ENCODE measurements at regions not wholly inside any gene's neighbourhood (a gene's known extent, or its start where the extent isn't known, plus 50 kb on each side); places are given as distances from the start of the nearest gene placed in this dataset.

GRCh38 chr4:163878336-163879121, 384.0 kb downstream of the TMA16 start:
- Histone ChIP-seq H3K4me3 (ENCODE audit: insufficient read length, low read depth) (no peak overlapping the region), H3K9ac (ENCODE audit: insufficient read length, low read depth) (no peak overlapping the region), H3K4me1 (ENCODE audit: insufficient read depth, insufficient read length) (no peaks in the 10 kb centered on the region), H3K36me3 (ENCODE audit: insufficient read depth, insufficient read length, low read length) (no peaks in the 10 kb centered on the region), H3K9me3 (ENCODE audit: insufficient read depth, low read length) (no peaks in the 10 kb centered on the region), H3K27me3 (ENCODE audit: insufficient read depth, insufficient read length) (no peaks in the 10 kb centered on the region)
- TF ChIP-seq ZNF274 (IDR thresholded peaks at IDR 0.05; ENCODE audit: low read depth, low read length) = no peak
- DNase-seq (ENCODE audit: low read depth, low spot score) = no peak

- TF ChIP-seq SUZ12 (IDR thresholded peaks at IDR 0.05; ENCODE audit: extremely low read depth, insufficient read depth, insufficient read length) (no peak), YY1 (IDR thresholded peaks at IDR 0.05; ENCODE audit: insufficient read depth, insufficient read length) (no peak), ZNF274 (IDR thresholded peaks at IDR 0.05; ENCODE audit: low read depth, low read length) (no peak)
- Histone ChIP-seq H3K36me3 (ENCODE audit: insufficient read depth, insufficient read length, low read length) (no peaks in the 10 kb centered on the region), H3K27me3 (ENCODE audit: insufficient read depth, insufficient read length) (no peaks in the 10 kb centered on the region), H3K9me3 (ENCODE audit: insufficient read depth, low read length) (no peaks in the 10 kb centered on the region), H3K9ac (ENCODE audit: insufficient read length, low read depth) (no peak overlapping the region), H3K4me1 (ENCODE audit: insufficient read depth, insufficient read length) (no peaks in the 10 kb centered on the region), H3K4me3 (ENCODE audit: insufficient read length, low read depth) (no peak overlapping the region)
- no peak for DNase-seq (ENCODE audit: low read depth, low spot score)
Observed at GRCh38 chr4:163892417-163892816, 397.9 kb downstream of the TMA16 start.

GRCh38 chr4:163895378-163896005, 401.0 kb downstream of the TMA16 start:
- Histone ChIP-seq H3K9ac (ENCODE audit: insufficient read length, low read depth) (no peak overlapping the region), H3K4me1 (ENCODE audit: insufficient read depth, insufficient read length) (no peaks in the 10 kb centered on the region), H3K9me3 (ENCODE audit: insufficient read depth, low read length) (no peaks in the 10 kb centered on the region), H3K4me3 (ENCODE audit: insufficient read length, low read depth) (no peak overlapping the region), H3K36me3 (ENCODE audit: insufficient read depth, insufficient read length, low read length) (no peaks in the 10 kb centered on the region), H3K27me3 (ENCODE audit: insufficient read depth, insufficient read length) (no peaks in the 10 kb centered on the region)
- TF ChIP-seq SUZ12 (IDR thresholded peaks at IDR 0.05; ENCODE audit: extremely low read depth, insufficient read depth, insufficient read length) = no peak
- no peak for DNase-seq (ENCODE audit: low read depth, low spot score)

- Histone ChIP-seq H3K27me3 (ENCODE audit: insufficient read depth, insufficient read length) (no peaks in the 10 kb centered on the region), H3K4me1 (ENCODE audit: insufficient read depth, insufficient read length) (no peaks in the 10 kb centered on the region), H3K9me3 (ENCODE audit: insufficient read depth, low read length) (no peaks in the 10 kb centered on the region), H3K4me3 (ENCODE audit: insufficient read length, low read depth) (no peak overlapping the region), H3K9ac (ENCODE audit: insufficient read length, low read depth) (no peak overlapping the region), H3K36me3 (ENCODE audit: insufficient read depth, insufficient read length, low read length) (no peaks in the 10 kb centered on the region)
- no peak for DNase-seq (ENCODE audit: low read depth, low spot score)
- TF ChIP-seq YY1 (IDR thresholded peaks at IDR 0.05; ENCODE audit: insufficient read depth, insufficient read length) = no peak
- TF ChIP-seq ZNF274 (IDR thresholded peaks at IDR 0.05; ENCODE audit: low read depth, low read length) = no peak
- no peak for TF ChIP-seq SUZ12 (IDR thresholded peaks at IDR 0.05; ENCODE audit: extremely low read depth, insufficient read depth, insufficient read length)
Observed at GRCh38 chr4:163901319-163901718, 406.8 kb downstream of the TMA16 start.

- no peak overlapping the region for H3K4me3 ChIP-seq (ENCODE audit: insufficient read length, low read depth)
Observed at GRCh38 chr4:163902417-163902816, 407.9 kb downstream of the TMA16 start.

DNA sequence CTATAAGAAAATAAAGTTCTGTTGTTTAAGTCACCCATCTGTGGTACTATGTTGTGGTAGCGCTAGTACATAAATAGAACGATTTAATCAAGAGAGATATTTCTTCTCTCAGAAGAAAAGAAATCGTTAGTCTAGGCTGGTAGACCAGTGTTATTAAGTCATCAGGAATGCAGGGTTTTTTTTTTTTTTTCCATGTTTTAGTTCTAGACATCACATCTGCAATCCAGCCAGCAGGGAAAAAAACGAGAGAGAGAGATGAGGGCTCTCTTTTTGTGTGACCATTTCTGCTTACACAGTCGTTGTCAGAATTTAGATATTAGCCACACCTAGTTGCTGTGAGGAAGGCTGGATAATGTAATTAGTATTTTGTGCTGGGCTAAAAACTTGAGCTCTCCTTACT, 417.4 kb downstream of the TMA16 start:
- Histone ChIP-seq H3K36me3 (ENCODE audit: insufficient read depth, insufficient read length, low read length) (no peaks in the 10 kb centered on the region), H3K4me3 (ENCODE audit: insufficient read length, low read depth) (no peak overlapping the region), H3K4me1 (ENCODE audit: insufficient read depth, insufficient read length) (no peaks in the 10 kb centered on the region), H3K27me3 (ENCODE audit: insufficient read depth, insufficient read length) (no peaks in the 10 kb centered on the region), H3K9ac (ENCODE audit: insufficient read length, low read depth) (no peak overlapping the region), H3K9me3 (ENCODE audit: insufficient read depth, low read length) (no peaks in the 10 kb centered on the region)
- DNase-seq (ENCODE audit: low read depth, low spot score) = no peak
- no peak for TF ChIP-seq YY1 (IDR thresholded peaks at IDR 0.05; ENCODE audit: insufficient read depth, insufficient read length)
- no peak for TF ChIP-seq ZNF274 (IDR thresholded peaks at IDR 0.05; ENCODE audit: low read depth, low read length)
- no peak for TF ChIP-seq SUZ12 (IDR thresholded peaks at IDR 0.05; ENCODE audit: extremely low read depth, insufficient read depth, insufficient read length)

More at GRCh38 chr4:163902417-163902816, 407.9 kb downstream of the TMA16 start:
- no peak for DNase-seq (ENCODE audit: low read depth, low spot score)
- H3K4me1 ChIP-seq (ENCODE audit: insufficient read depth, insufficient read length) = no peaks in the 10 kb centered on the region
- no peak for TF ChIP-seq SUZ12 (IDR thresholded peaks at IDR 0.05; ENCODE audit: extremely low read depth, insufficient read depth, insufficient read length)
- no peak for TF ChIP-seq YY1 (IDR thresholded peaks at IDR 0.05; ENCODE audit: insufficient read depth, insufficient read length)
- H3K9me3 ChIP-seq (ENCODE audit: insufficient read depth, low read length) = no peaks in the 10 kb centered on the region
- no peaks in the 10 kb centered on the region for H3K27me3 ChIP-seq (ENCODE audit: insufficient read depth, insufficient read length)
- no peak overlapping the region for H3K9ac ChIP-seq (ENCODE audit: insufficient read length, low read depth)
- H3K36me3 ChIP-seq (ENCODE audit: insufficient read depth, insufficient read length, low read length) = no peaks in the 10 kb centered on the region

- no peak for DNase-seq (ENCODE audit: low read depth, low spot score)
- no peak overlapping the region for H3K9ac ChIP-seq (ENCODE audit: insufficient read length, low read depth)
- H3K36me3 ChIP-seq (ENCODE audit: insufficient read depth, insufficient read length, low read length) = no peaks in the 10 kb centered on the region
- H3K4me1 ChIP-seq (ENCODE audit: insufficient read depth, insufficient read length) = no peaks in the 10 kb centered on the region
- no peaks in the 10 kb centered on the region for H3K9me3 ChIP-seq (ENCODE audit: insufficient read depth, low read length)
- no peaks in the 10 kb centered on the region for H3K27me3 ChIP-seq (ENCODE audit: insufficient read depth, insufficient read length)
- no peak for TF ChIP-seq ZNF274 (IDR thresholded peaks at IDR 0.05; ENCODE audit: low read depth, low read length)
- TF ChIP-seq SUZ12 (IDR thresholded peaks at IDR 0.05; ENCODE audit: extremely low read depth, insufficient read depth, insufficient read length) = no peak
- no peak for TF ChIP-seq YY1 (IDR thresholded peaks at IDR 0.05; ENCODE audit: insufficient read depth, insufficient read length)
- H3K4me3 ChIP-seq (ENCODE audit: insufficient read length, low read depth) = no peak overlapping the region
Observed at GRCh38 chr4:163913571-163913970, 419.1 kb downstream of the TMA16 start.

Measured in NT2/D1 (cell line).